ENCODE measurements at regions not wholly inside any gene's neighbourhood (a gene's known extent, or its start where the extent isn't known, plus 50 kb on each side); places are given as distances from the start of the nearest gene placed in this dataset.
"Not testable (repeated sequence)": the region's sequence is repeated elsewhere in the genome, so short reads cannot be mapped to it uniquely, and the experiment has no call there.

DNA sequence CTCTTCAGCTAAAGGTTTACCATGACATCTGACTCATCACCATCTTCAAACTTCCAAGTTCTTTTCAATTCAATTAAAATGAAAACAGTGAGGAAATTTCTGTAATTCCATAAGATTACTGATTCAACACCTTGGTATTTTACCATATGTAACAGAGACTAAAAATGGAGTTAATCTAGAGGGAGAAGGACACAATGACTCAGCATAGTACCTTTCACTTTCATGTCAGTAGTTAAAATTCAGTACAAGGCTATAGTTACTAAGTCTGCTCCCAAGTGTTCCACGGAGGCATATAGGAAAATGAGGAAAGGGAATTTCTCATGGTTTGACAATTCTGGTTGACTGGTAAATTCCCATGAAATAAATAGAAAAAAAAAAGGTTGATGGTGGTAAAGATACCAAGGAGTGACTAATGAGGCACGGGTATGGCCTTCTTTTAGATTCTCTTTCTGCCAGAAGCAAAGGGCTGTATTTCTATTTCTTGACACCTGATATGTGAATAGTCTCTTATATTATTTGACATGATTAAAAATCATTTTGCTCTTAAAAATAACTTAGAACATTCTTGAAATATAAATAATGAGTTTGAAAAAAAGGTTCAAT lies 526.7 kb upstream of the ADGRB3 start:
- H3K79me2 ChIP-seq (ENCODE audit: low read length), result no peaks in the 10 kb centered on the region
- no peaks in the 10 kb centered on the region for H3K4me1 ChIP-seq (ENCODE audit: low read length)
- DNase-seq, result no peak
- H3K27me3 ChIP-seq (ENCODE audit: low read length), result no peaks in the 10 kb centered on the region
- H3K36me3 ChIP-seq (ENCODE audit: insufficient read depth, low read length), result no peaks in the 10 kb centered on the region
- H3K9ac ChIP-seq (ENCODE audit: low read length), result no peak overlapping the region
- H2AFZ ChIP-seq (ENCODE audit: low read length), result 0 out of 2 replicates have a peak overlapping the region, but pooled peaks have one; percentile 23
- no peak overlapping the region for H3K4me2 ChIP-seq (ENCODE audit: low read depth, low read length, poor library complexity, severe bottlenecking)
- no peaks in the 10 kb centered on the region for H3K9me3 ChIP-seq (ENCODE audit: low read length)
- no peak overlapping the region for H3K4me3 ChIP-seq (ENCODE audit: low read length)
- H4K20me1 ChIP-seq (ENCODE audit: insufficient read depth, low read depth, low read length), result no peaks in the 10 kb centered on the region
- no peak overlapping the region for H3K27ac ChIP-seq (ENCODE audit: low read length)
- no peaks in the 10 kb centered on the region for H3K9me2 ChIP-seq (replicated peaks; ENCODE audit: insufficient read depth, low read length)

DNA sequence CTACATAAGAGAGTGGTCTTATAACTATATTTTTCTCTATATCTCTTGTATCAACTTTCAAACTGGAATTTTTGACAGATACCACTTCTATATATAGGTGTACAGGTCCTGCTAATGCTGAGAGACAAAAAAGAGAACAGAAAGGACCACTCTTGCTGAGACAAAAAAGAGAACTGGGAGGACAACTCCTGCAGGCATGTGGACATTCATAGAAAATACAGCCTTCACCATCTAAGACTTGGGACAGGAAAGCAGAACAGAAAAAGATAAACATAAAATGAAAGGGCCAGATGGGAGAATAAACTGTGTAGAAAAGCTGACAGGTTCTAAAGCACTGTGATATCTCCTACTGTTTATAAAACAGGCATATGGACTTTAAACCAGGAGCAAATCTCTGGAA lies 541.0 kb upstream of the ADGRB3 start:
- no peak overlapping the region for H3K4me3 ChIP-seq (ENCODE audit: low read length)
- no peaks in the 10 kb centered on the region for H3K9me3 ChIP-seq (ENCODE audit: low read length)
- H3K4me1 ChIP-seq (ENCODE audit: low read length), result peaks cover 13% of the 10 kb centered on the region
- H3K27ac ChIP-seq (ENCODE audit: low read length), result no peak overlapping the region
- no peaks in the 10 kb centered on the region for H3K36me3 ChIP-seq (ENCODE audit: insufficient read depth, low read length)
- no peak overlapping the region for H3K9ac ChIP-seq (ENCODE audit: low read length)
- H3K4me2 ChIP-seq (ENCODE audit: low read depth, low read length, poor library complexity, severe bottlenecking), result no peak overlapping the region
- DNase-seq, result no peak
- H3K79me2 ChIP-seq (ENCODE audit: low read length), result no peaks in the 10 kb centered on the region
- H3K27me3 ChIP-seq (ENCODE audit: low read length), result no peaks in the 10 kb centered on the region
- H4K20me1 ChIP-seq (ENCODE audit: insufficient read depth, low read depth, low read length), result no peaks in the 10 kb centered on the region
- H2AFZ ChIP-seq (ENCODE audit: low read length), result peak overlapping the region; percentile 31; the same call in 1 of the 2 replicates
- H3K9me2 ChIP-seq (replicated peaks; ENCODE audit: insufficient read depth, low read length), result no peaks in the 10 kb centered on the region

DNA sequence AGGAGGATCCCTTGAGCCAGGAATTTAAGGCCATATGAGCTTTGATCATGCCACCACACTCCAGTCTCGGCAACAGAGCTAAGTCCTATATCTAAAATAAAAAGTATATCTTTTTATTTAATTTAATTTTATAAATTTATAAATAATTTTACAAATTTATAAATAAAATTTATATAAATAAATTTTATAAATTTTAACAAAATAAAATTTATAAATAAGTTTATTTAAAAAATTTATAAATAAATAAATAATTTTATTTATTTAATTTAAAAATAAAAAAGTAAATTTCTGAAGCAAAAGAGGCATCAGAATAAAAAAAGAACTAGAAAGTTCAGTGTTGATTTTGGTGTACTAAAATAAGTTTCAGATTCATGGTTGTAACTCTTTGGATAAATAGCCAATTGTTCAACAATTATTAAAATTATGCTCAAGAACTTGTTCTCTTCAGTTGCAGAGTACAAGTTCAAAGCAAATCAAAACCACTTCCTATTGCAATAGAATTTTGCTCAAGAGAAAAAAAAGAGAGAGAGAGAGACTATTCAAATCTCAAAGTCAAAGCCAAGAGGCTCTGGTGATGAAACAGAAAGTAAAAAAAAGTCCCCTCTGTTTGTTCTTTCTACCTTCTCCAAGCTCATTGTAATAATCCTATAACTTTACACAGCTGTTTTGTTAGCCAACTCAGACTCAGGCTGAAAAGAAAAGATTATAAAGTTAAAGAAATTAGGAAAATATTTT lies 547.5 kb upstream of the ADGRB3 start:
- Histone ChIP-seq H3K9ac (ENCODE audit: low read length) (peak overlapping the region; percentile 14; the same call in 1 of the 2 replicates), H3K79me2 (ENCODE audit: low read length) (no peaks in the 10 kb centered on the region), H3K4me1 (ENCODE audit: low read length) (peaks cover 15% of the 10 kb centered on the region), H3K27ac (ENCODE audit: low read length) (peak overlapping the region; percentile 36; the same call in 1 of the 2 replicates), H3K4me2 (ENCODE audit: low read depth, low read length, poor library complexity, severe bottlenecking) (peak overlapping the region; percentile 60), H3K9me2 (replicated peaks; ENCODE audit: insufficient read depth, low read length) (no peaks in the 10 kb centered on the region), H3K27me3 (ENCODE audit: low read length) (no peaks in the 10 kb centered on the region), H4K20me1 (ENCODE audit: insufficient read depth, low read depth, low read length) (no peaks in the 10 kb centered on the region), H3K4me3 (ENCODE audit: low read length) (0 out of 2 replicates have a peak overlapping the region, but pooled peaks have one; percentile 14), H3K9me3 (ENCODE audit: low read length) (no peaks in the 10 kb centered on the region), H3K36me3 (ENCODE audit: insufficient read depth, low read length) (no peaks in the 10 kb centered on the region), H2AFZ (ENCODE audit: low read length) (peak overlapping the region; percentile 93)
- DNase-seq, result peak; percentile 72

DNA sequence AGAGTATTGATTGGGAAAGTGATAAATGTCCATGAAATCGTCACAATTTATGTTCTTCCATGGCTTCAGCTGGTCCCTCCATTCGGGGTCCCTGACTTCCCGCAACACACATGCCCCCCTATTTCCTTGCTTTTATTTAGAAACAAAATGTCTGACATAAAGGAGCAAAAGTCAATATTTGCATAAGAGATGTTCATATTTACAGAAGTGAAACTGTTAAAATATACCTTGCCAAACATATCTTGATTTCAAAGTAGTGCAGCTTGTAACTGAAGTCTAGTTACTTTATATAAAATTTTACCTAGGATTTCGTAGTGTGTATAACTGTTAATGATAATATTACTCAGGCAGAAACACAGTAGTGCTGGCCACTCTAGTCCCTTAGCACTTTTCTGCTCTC lies 548.9 kb upstream of the ADGRB3 start:
- H3K4me2 ChIP-seq (ENCODE audit: low read depth, low read length, poor library complexity, severe bottlenecking), result no peak overlapping the region
- no peak overlapping the region; the same call in 1 of the 2 replicates for H3K27ac ChIP-seq (ENCODE audit: low read length)
- peaks cover 15% of the 10 kb centered on the region for H3K4me1 ChIP-seq (ENCODE audit: low read length)
- H3K36me3 ChIP-seq (ENCODE audit: insufficient read depth, low read length), result no peaks in the 10 kb centered on the region
- H3K9me3 ChIP-seq (ENCODE audit: low read length), result no peaks in the 10 kb centered on the region
- no peaks in the 10 kb centered on the region for H3K9me2 ChIP-seq (replicated peaks; ENCODE audit: insufficient read depth, low read length)
- no peaks in the 10 kb centered on the region for H3K27me3 ChIP-seq (ENCODE audit: low read length)
- no peaks in the 10 kb centered on the region for H3K79me2 ChIP-seq (ENCODE audit: low read length)
- H2AFZ ChIP-seq (ENCODE audit: low read length), result peak overlapping the region; percentile 89
- no peaks in the 10 kb centered on the region for H4K20me1 ChIP-seq (ENCODE audit: insufficient read depth, low read depth, low read length)
- no peak overlapping the region; the same call in 1 of the 2 replicates for H3K4me3 ChIP-seq (ENCODE audit: low read length)
- H3K9ac ChIP-seq (ENCODE audit: low read length), result no peak overlapping the region
- DNase-seq, result peak; percentile 52

DNA sequence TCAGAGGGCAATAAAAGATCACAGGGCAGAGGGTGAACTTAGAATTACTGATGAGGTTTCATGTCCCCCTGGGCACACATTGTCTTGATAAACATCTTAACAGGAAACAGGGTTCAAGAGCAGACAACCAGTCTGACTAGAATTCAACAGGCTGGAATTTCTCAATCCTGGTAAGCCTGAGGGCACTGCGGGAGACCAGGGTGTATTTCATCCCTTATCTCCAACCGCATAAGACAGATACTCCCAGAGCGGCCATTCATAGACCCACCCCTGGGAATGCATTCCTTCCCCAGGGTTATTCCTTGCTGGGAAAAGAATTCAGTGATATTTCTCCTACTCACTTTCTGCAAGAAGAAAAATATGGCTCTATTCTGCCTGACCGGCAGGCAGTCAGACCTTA lies 549.5 kb upstream of the ADGRB3 start:
- H3K27me3 ChIP-seq (ENCODE audit: low read length); DNase-seq; H3K4me3 ChIP-seq (ENCODE audit: low read length): not testable (repeated sequence)

DNA sequence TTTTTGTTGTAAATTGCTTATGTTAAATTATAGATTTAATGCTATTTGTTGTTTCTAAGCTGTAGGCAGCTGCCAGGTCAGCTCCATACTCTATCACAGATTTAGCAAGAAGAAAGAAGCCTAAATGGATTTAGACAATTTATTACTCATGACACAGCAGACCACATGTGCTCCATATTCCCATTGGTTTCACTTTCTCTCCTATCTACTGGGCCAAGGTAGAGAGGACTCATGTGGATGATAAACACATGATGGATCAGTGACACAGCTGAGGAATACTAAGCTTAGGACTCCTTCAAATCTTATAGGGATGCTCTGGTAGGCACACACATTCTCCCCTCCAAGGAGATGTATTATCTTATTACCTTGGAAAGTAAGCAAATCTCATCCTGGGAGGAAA lies 553.0 kb upstream of the ADGRB3 start:
- Histone ChIP-seq H4K20me1 (ENCODE audit: insufficient read depth, low read depth, low read length) (no peaks in the 10 kb centered on the region), H2AFZ (ENCODE audit: low read length) (no peak overlapping the region; the same call in 1 of the 2 replicates), H3K36me3 (ENCODE audit: insufficient read depth, low read length) (no peaks in the 10 kb centered on the region), H3K9me2 (replicated peaks; ENCODE audit: insufficient read depth, low read length) (no peaks in the 10 kb centered on the region), H3K79me2 (ENCODE audit: low read length) (no peaks in the 10 kb centered on the region), H3K4me2 (ENCODE audit: low read depth, low read length, poor library complexity, severe bottlenecking) (no peak overlapping the region), H3K4me1 (ENCODE audit: low read length) (peaks cover 7% of the 10 kb centered on the region), H3K9me3 (ENCODE audit: low read length) (0 out of 2 replicates have a peak, but pooled peaks cover 2% of the 10 kb centered on the region), H3K9ac (ENCODE audit: low read length) (no peak overlapping the region), H3K27me3 (ENCODE audit: low read length) (no peaks in the 10 kb centered on the region), H3K27ac (ENCODE audit: low read length) (no peak overlapping the region), H3K4me3 (ENCODE audit: low read length) (no peak overlapping the region)
- no peak for DNase-seq

More for the DNA sequence above, 549.5 kb upstream of the ADGRB3 start:
- H3K36me3 ChIP-seq (ENCODE audit: insufficient read depth, low read length); H3K27ac ChIP-seq (ENCODE audit: low read length); H3K79me2 ChIP-seq (ENCODE audit: low read length); H3K9me3 ChIP-seq (ENCODE audit: low read length); H4K20me1 ChIP-seq (ENCODE audit: insufficient read depth, low read depth, low read length); H3K4me2 ChIP-seq (ENCODE audit: low read depth, low read length, poor library complexity, severe bottlenecking); H2AFZ ChIP-seq (ENCODE audit: low read length); H3K9me2 ChIP-seq (replicated peaks; ENCODE audit: insufficient read depth, low read length); H3K9ac ChIP-seq (ENCODE audit: low read length): not testable (repeated sequence)
- H3K4me1 ChIP-seq (ENCODE audit: low read length), result peaks cover 15% of the 10 kb centered on the region

DNA sequence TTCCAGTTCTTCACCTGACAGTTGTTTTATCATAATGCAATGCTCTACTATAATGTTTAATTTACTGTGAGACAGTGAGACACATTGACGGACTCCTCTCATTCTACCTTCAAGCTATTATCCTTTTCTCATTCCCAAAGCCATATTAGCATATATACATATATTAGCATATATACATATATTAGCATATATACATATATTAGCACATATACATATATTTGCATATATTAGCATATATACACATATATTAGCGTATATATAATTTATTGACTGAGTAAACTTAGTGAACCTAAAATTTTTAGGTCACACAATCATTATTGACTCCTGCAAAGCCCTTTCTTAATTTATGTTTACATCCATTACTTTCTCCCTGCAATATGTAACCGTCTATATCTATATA lies 555.0 kb upstream of the ADGRB3 start:
- Histone ChIP-seq H3K79me2 (ENCODE audit: low read length) (no peaks in the 10 kb centered on the region), H3K9ac (ENCODE audit: low read length) (no peak overlapping the region), H3K4me3 (ENCODE audit: low read length) (no peak overlapping the region), H4K20me1 (ENCODE audit: insufficient read depth, low read depth, low read length) (no peaks in the 10 kb centered on the region), H3K9me2 (replicated peaks; ENCODE audit: insufficient read depth, low read length) (no peaks in the 10 kb centered on the region), H3K27me3 (ENCODE audit: low read length) (no peaks in the 10 kb centered on the region), H3K4me1 (ENCODE audit: low read length) (peaks cover 3% of the 10 kb centered on the region; the same call in 1 of the 2 replicates), H3K27ac (ENCODE audit: low read length) (no peak overlapping the region), H3K9me3 (ENCODE audit: low read length) (0 out of 2 replicates have a peak, but pooled peaks cover 2% of the 10 kb centered on the region), H2AFZ (ENCODE audit: low read length) (no peak overlapping the region), H3K4me2 (ENCODE audit: low read depth, low read length, poor library complexity, severe bottlenecking) (no peak overlapping the region), H3K36me3 (ENCODE audit: insufficient read depth, low read length) (no peaks in the 10 kb centered on the region)
- no peak for DNase-seq

DNA sequence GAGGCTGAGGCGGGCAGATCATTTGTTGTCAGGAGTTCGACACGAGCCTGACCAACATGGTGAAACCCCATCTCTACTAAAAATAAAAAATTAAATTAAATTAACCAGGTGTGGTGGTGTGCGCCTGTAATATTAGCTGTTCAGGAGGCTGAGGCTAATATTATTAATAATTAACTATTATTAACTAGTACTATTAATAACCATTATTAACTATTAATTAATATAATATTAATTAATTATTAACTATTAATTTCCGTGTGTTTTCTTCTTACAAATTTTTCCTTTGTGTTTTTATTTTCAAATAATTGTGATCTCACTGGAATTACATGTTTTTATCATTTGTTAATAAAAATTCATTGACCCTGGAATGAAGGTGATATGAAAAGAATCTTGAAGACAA lies 557.4 kb upstream of the ADGRB3 start:
- H3K4me2 ChIP-seq (ENCODE audit: low read depth, low read length, poor library complexity, severe bottlenecking), result no peak overlapping the region
- 0 out of 2 replicates have a peak, but pooled peaks cover 2% of the 10 kb centered on the region for H3K9me3 ChIP-seq (ENCODE audit: low read length)
- no peaks in the 10 kb centered on the region for H3K36me3 ChIP-seq (ENCODE audit: insufficient read depth, low read length)
- H3K9ac ChIP-seq (ENCODE audit: low read length), result no peak overlapping the region
- no peak overlapping the region for H3K4me3 ChIP-seq (ENCODE audit: low read length)
- no peak for DNase-seq
- H3K27me3 ChIP-seq (ENCODE audit: low read length), result no peaks in the 10 kb centered on the region
- no peaks in the 10 kb centered on the region for H3K9me2 ChIP-seq (replicated peaks; ENCODE audit: insufficient read depth, low read length)
- peaks cover 3% of the 10 kb centered on the region; the same call in 1 of the 2 replicates for H3K4me1 ChIP-seq (ENCODE audit: low read length)
- H2AFZ ChIP-seq (ENCODE audit: low read length), result peak overlapping the region; percentile 80; the same call in 1 of the 2 replicates
- H3K27ac ChIP-seq (ENCODE audit: low read length), result no peak overlapping the region
- no peaks in the 10 kb centered on the region for H4K20me1 ChIP-seq (ENCODE audit: insufficient read depth, low read depth, low read length)
- no peaks in the 10 kb centered on the region for H3K79me2 ChIP-seq (ENCODE audit: low read length)

Data from Karpas-422 (cell line).